A549 (cell line): ENCODE measurements at regions not wholly inside any gene's neighbourhood (a gene's known extent, or its start where the extent isn't known, plus 50 kb on each side); places are given as distances from the start of the nearest gene placed in this dataset.

Experiments
- ATAC-seq, 2 experiments: fragments of 200-7000 bp in 1 of 2; fragments of >200 bp in 1 of 2; cut with Nextera tagmentation in 1 of 2; cut with Tn5 transposase in 1 of 2; 3 replicates each; pipeline versions ENCODE4 v1.8.0 to v1.9.1; 2018 to 2020; ENCODE audit warnings: mild to moderate bottlenecking in 1 of 2, moderate library complexity in 1 of 2
- CTCF ChIA-PET: fragments of 300-600 bp; sonication (Branson Sonifier 250); formaldehyde crosslinking; extraction: SDS; loops from one replicate; lab custom pipeline; 2021; ENCODE audit warnings: antibody characterized with exemption, inconsistent platforms; lab: Yijun Ruan, JAX
- POLR2A ChIA-PET: fragments of 350-600 bp; formaldehyde crosslinking; extraction: SDS; loops from one replicate; lab custom pipeline; 2021; ENCODE audit warnings: antibody characterized with exemption, inconsistent platforms; lab: Yijun Ruan, JAX
- DNase-seq, 2 experiments: peaks; one replicate each; pipeline versions ENCODE4 v3.0.0 to v3.0.0-alpha.2; 2011 to 2016; ENCODE audit warnings: low read depth in 1 of 2, low spot score in 1 of 2
- FAIRE-seq: peaks from 2 replicates; lab custom pipeline; 2011; peaks lifted over from hg19 to GRCh38; lab: Jason Lieb, UNC
- H3K27ac ChIP-seq, 2 experiments: fragments of >200 bp; sonication (Bioruptor Twin); formaldehyde crosslinking; 3 replicates each; pipeline ENCODE4 v1.5.1; 2016 to 2017
- H3K4me1 ChIP-seq: fragments of >200 bp; sonication (Bioruptor Twin); formaldehyde crosslinking; 3 replicates; pipeline ENCODE4 v1.6.1; 2016
- H3K4me2 ChIP-seq: fragments of >200 bp; sonication (Bioruptor Twin); formaldehyde crosslinking; 3 replicates; pipeline ENCODE4 v1.6.1; 2016
- H3K4me3 ChIP-seq: fragments of >200 bp; sonication (Bioruptor Twin); formaldehyde crosslinking; 3 replicates; pipeline ENCODE4 v1.5.1; 2016
- H3K9me3 ChIP-seq: fragments of >200 bp; sonication (Bioruptor Twin); formaldehyde crosslinking; 3 replicates; pipeline ENCODE4 v1.6.1; 2016
- BHLHE40 ChIP-seq: IDR thresholded peaks from 2 replicates; pipeline ENCODE4 v1.6.1; 2012; ENCODE audit warnings: low read depth, low read length, inconsistent platforms
- CEBPB ChIP-seq, 2 experiments: fragments of >200 bp in 1 of 2; sonication (Bioruptor Twin) in 1 of 2; formaldehyde crosslinking in 1 of 2; IDR thresholded peaks; 2 replicates each; pipeline ENCODE4 v1.6.1; 2012 to 2016
- CHD2 ChIP-seq: fragments of 150-350 bp; IDR thresholded peaks from 2 replicates; pipeline ENCODE4 v1.6.1; 2014; ENCODE audit warnings: low read length; ENCODE audit not compliant: partially characterized antibody
- CHD4 ChIP-seq: fragments of 200-600 bp; sonication (generic); IDR thresholded peaks from 2 replicates; pipeline ENCODE4 v1.6.1; 2016; ENCODE audit warnings: antibody characterized with exemption, mild to moderate bottlenecking, borderline replicate concordance
- EHF ChIP-seq: fragments of 250-450 bp; sonication (Bioruptor Pico); IDR thresholded peaks from 2 replicates; pipeline ENCODE4 v1.5.0; 2020; ENCODE audit warnings: mild to moderate bottlenecking
- ESRRA ChIP-seq: fragments of 150-350 bp; IDR thresholded peaks from 2 replicates; pipeline ENCODE4 v1.6.1; 2014; ENCODE audit warnings: mild to moderate bottlenecking, low read length, borderline replicate concordance
- FOSB ChIP-seq: fragments of 250-450 bp; sonication (Bioruptor Pico); IDR thresholded peaks from 2 replicates; pipeline ENCODE4 v1.5.0; 2020; ENCODE audit warnings: mild to moderate bottlenecking, moderate library complexity
- HDAC2 ChIP-seq: fragments of 200-600 bp; sonication (generic); IDR thresholded peaks from 2 replicates; pipeline ENCODE4 v1.6.1; 2016
- HOXA7 ChIP-seq: fragments of 250-450 bp; sonication (Bioruptor Pico); IDR thresholded peaks from 2 replicates; pipeline ENCODE4 v1.5.0; 2020; ENCODE audit warnings: mild to moderate bottlenecking, moderate library complexity
- HOXB5 ChIP-seq: fragments of 250-450 bp; sonication (Bioruptor Pico); IDR thresholded peaks from 2 replicates; pipeline ENCODE4 v1.5.0; 2020; ENCODE audit warnings: mild to moderate bottlenecking, moderate library complexity
- JUN ChIP-seq, 2 experiments: fragments of >200 bp; sonication (Bioruptor Twin); formaldehyde crosslinking; IDR thresholded peaks; 2 replicates in 1 of 2; 3 replicates in 1 of 2; pipeline ENCODE4 v1.6.1; 2016 to 2017
- KDM1A ChIP-seq: fragments of 200-600 bp; sonication (generic); IDR thresholded peaks from 2 replicates; pipeline ENCODE4 v1.6.1; 2016; ENCODE audit warnings: low read depth, mild to moderate bottlenecking
- MAFK ChIP-seq: fragments of 450-650 bp; IDR thresholded peaks from 2 replicates; pipeline ENCODE4 v1.6.1; 2014; ENCODE audit not compliant: partially characterized antibody
- MAZ ChIP-seq: fragments of 150-350 bp; IDR thresholded peaks from 2 replicates; pipeline ENCODE4 v1.6.1; 2014; ENCODE audit warnings: antibody characterized with exemption, low read depth, low read length, borderline replicate concordance
- NFE2L2 ChIP-seq: fragments of 150-350 bp; conservative IDR thresholded peaks from 2 replicates; pipeline ENCODE4 v1.6.1; 2014; ENCODE audit warnings: low read length
- NPAS2 ChIP-seq: fragments of 250-450 bp; sonication (Bioruptor Pico); IDR thresholded peaks from 2 replicates; pipeline ENCODE4 v1.8.0; 2022; ENCODE audit warnings: mild to moderate bottlenecking, moderate library complexity, borderline replicate concordance
- NR3C1 ChIP-seq: fragments of >200 bp; sonication (Bioruptor Twin); formaldehyde crosslinking; IDR thresholded peaks from 3 replicates; pipeline ENCODE4 v1.6.1; 2017
- PHF8 ChIP-seq: fragments of 200-600 bp; sonication (generic); IDR thresholded peaks from 2 replicates; pipeline ENCODE4 v1.6.1; 2016; ENCODE audit warnings: low read depth, mild to moderate bottlenecking, antibody characterized with exemption, moderate library complexity, borderline replicate concordance
- POLR2A ChIP-seq: IDR thresholded peaks from 2 replicates; pipeline ENCODE4 v1.6.1; 2012; ENCODE audit warnings: mild to moderate bottlenecking, low read length
- POLR2AphosphoS2 ChIP-seq: conservative IDR thresholded peaks from 2 replicates; pipeline ENCODE4 v1.6.1; 2012; ENCODE audit warnings: low read length, improper control_type of control experiment, inconsistent platforms
- RARB ChIP-seq: fragments of 250-450 bp; sonication (Bioruptor Pico); IDR thresholded peaks from 2 replicates; pipeline ENCODE4 v1.8.0; 2021; ENCODE audit warnings: mild to moderate bottlenecking, moderate library complexity
- SMC3 ChIP-seq: fragments of >200 bp; sonication (Bioruptor Twin); formaldehyde crosslinking; IDR thresholded peaks from 3 replicates; pipeline ENCODE4 v1.6.1; 2018; ENCODE audit warnings: inconsistent platforms
- SREBF2 ChIP-seq: fragments of 450-650 bp; IDR thresholded peaks from 2 replicates; pipeline ENCODE4 v1.6.1; 2014; ENCODE audit warnings: mild to moderate bottlenecking, moderate library complexity
- ZFP36 ChIP-seq: fragments of 450-650 bp; IDR thresholded peaks from 2 replicates; pipeline ENCODE4 v1.6.1; 2014; ENCODE audit warnings: borderline replicate concordance; ENCODE audit not compliant: partially characterized antibody
- ZNF302 ChIP-seq: fragments of 250-450 bp; sonication (Bioruptor Pico); IDR thresholded peaks from 2 replicates; pipeline ENCODE4 v1.9.0; 2021; ENCODE audit warnings: inconsistent platforms, mild to moderate bottlenecking, moderate library complexity
- WGBS: methylation state at CpG from one replicate; pipeline ENCODE4 v1.1.6; 2017; ENCODE audit errors: missing lambda C conversion rate; 5-methylcytosine and 5-hydroxymethylcytosine counted together
- TF ChIP-seq, protein P1 (sequence below): fragments of >200 bp; sonication (Bioruptor Twin); formaldehyde crosslinking; IDR thresholded peaks from 2 replicates; pipeline ENCODE4 v1.6.1; 2016
- TF ChIP-seq, protein P2 (sequence below): fragments of 200-600 bp; sonication (generic); IDR thresholded peaks from 2 replicates; pipeline ENCODE4 v1.6.1; 2016; ENCODE audit warnings: antibody characterized with exemption, mild to moderate bottlenecking, moderate library complexity
- TF ChIP-seq, protein P3 (sequence below): fragments of >200 bp; sonication (Bioruptor Twin); formaldehyde crosslinking; IDR thresholded peaks from 3 replicates; pipeline ENCODE4 v1.6.1; 2016

DNA sequence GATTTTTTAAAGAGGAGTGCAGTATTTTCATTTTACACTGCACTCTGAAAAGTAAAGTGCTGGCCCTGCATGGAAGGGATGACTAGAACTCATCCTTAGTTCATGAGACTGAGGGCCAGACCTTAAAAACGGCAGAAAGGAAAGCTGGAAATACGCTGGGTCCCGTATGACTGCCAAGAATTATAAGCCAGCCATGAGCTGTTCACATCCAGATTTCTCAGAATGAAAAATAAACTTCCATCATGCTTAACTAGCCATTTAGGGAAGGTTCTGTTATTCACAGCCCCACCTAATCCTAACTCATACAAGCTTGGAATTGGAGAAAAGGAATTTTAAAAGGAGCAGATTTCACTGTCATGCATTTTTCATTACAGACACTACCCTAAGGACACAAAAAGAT lies 894.4 kb downstream of the FAT4 start:
- FAIRE-seq (no peak), ATAC-seq (no peak), DNase-seq (no peak)
- TF ChIP-seq HOXA7 (CRISPR knock-in tag) (no peak), MAZ (no peak), FOSB (CRISPR knock-in tag) (no peak), NFE2L2 (no peak), NR3C1 (no peak), HDAC2 (no peak), SREBF2 (no peak), PHF8 (no peak), SMC3 (no peak), KDM1A (no peak), POLR2A (no peak), HOXB5 (CRISPR knock-in tag) (no peak), RARB (no peak), JUN (IDR thresholded peaks at IDR 0.05) (no peak), NPAS2 (CRISPR knock-in tag) (no peak), CEBPB (IDR thresholded peaks at IDR 0.05) (no peak), BHLHE40 (no peak)
- TF ChIP-seq, protein P1, sequence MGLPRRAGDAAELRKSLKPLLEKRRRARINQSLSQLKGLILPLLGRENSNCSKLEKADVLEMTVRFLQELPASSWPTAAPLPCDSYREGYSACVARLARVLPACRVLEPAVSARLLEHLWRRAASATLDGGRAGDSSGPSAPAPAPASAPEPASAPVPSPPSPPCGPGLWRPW, result no peak
- TF ChIP-seq, protein P2, sequence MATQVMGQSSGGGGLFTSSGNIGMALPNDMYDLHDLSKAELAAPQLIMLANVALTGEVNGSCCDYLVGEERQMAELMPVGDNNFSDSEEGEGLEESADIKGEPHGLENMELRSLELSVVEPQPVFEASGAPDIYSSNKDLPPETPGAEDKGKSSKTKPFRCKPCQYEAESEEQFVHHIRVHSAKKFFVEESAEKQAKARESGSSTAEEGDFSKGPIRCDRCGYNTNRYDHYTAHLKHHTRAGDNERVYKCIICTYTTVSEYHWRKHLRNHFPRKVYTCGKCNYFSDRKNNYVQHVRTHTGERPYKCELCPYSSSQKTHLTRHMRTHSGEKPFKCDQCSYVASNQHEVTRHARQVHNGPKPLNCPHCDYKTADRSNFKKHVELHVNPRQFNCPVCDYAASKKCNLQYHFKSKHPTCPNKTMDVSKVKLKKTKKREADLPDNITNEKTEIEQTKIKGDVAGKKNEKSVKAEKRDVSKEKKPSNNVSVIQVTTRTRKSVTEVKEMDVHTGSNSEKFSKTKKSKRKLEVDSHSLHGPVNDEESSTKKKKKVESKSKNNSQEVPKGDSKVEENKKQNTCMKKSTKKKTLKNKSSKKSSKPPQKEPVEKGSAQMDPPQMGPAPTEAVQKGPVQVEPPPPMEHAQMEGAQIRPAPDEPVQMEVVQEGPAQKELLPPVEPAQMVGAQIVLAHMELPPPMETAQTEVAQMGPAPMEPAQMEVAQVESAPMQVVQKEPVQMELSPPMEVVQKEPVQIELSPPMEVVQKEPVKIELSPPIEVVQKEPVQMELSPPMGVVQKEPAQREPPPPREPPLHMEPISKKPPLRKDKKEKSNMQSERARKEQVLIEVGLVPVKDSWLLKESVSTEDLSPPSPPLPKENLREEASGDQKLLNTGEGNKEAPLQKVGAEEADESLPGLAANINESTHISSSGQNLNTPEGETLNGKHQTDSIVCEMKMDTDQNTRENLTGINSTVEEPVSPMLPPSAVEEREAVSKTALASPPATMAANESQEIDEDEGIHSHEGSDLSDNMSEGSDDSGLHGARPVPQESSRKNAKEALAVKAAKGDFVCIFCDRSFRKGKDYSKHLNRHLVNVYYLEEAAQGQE, result no peak
- ChIA-PET POLR2A (no interaction called here), CTCF (no interaction called here)
- Histone ChIP-seq H3K4me3 (no peak overlapping the region), H3K27ac (no peak overlapping the region), H3K4me1 (no peaks in the 10 kb centered on the region), H3K4me2 (no peak overlapping the region), H3K9me3 (no peaks in the 10 kb centered on the region)
- WGBS, result 51% methylated on average over 3 of the region's 3 CpGs

DNA sequence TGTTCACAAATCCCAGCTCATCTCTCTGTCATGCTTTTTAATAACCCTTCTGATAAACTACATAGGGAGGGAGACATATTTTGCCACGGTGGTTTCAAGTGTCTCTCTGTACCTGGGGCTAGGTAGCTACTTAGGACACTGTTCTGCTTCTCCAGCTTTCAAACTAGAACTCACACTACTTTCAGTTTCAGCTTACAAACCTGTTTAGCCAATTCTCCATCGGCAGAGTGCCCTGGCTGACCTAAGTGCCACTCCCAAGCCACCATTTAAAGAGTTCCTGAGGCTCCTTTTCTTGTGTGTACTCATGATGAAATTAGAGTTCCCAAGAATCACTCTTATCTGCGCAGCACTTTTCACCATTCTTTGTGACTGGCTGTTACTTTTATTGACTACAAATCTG lies 899.2 kb downstream of the FAT4 start:
- H3K4me3 ChIP-seq, result no peak overlapping the region
- POLR2A ChIA-PET, result no interaction called here
- DNase-seq, result no peak
- H3K4me2 ChIP-seq, result no peak overlapping the region
- no peaks in the 10 kb centered on the region for H3K4me1 ChIP-seq
- 11% methylated on average over 3 of the region's 3 CpGs for WGBS
- H3K9me3 ChIP-seq, result no peaks in the 10 kb centered on the region
- TF ChIP-seq ZNF302 (CRISPR knock-in tag), result no peak
- TF ChIP-seq EHF (CRISPR knock-in tag), result no peak
- TF ChIP-seq POLR2AphosphoS2, result no peak
- no peak for TF ChIP-seq ZFP36
- TF ChIP-seq BHLHE40, result no peak
- TF ChIP-seq, protein P3, sequence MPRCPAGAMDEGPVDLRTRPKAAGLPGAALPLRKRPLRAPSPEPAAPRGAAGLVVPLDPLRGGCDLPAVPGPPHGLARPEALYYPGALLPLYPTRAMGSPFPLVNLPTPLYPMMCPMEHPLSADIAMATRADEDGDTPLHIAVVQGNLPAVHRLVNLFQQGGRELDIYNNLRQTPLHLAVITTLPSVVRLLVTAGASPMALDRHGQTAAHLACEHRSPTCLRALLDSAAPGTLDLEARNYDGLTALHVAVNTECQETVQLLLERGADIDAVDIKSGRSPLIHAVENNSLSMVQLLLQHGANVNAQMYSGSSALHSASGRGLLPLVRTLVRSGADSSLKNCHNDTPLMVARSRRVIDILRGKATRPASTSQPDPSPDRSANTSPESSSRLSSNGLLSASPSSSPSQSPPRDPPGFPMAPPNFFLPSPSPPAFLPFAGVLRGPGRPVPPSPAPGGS, result no peak
- TF ChIP-seq CHD2, result no peak
- no peak for TF ChIP-seq MAFK
- TF ChIP-seq ESRRA, result no peak
- no peak for TF ChIP-seq POLR2A
- TF ChIP-seq CHD4, result no peak
- TF ChIP-seq JUN (IDR thresholded peaks at IDR 0.05), result no peak
- TF ChIP-seq SREBF2, result no peak
- TF ChIP-seq, all 56 proteins: peak for 0
- ATAC-seq (no peak), FAIRE-seq (no peak)
- CTCF ChIA-PET, result interaction anchor here (0.6 kb wide), 1 partner anchor 30 kb away, joined by 3 read pairs; no protein-coding TSS in a partner anchor
- no peak overlapping the region for H3K27ac ChIP-seq
